HUES6 (cell line): ENCODE measurements at regions not wholly inside any gene's neighbourhood (a gene's known extent, or its start where the extent isn't known, plus 50 kb on each side); places are given as distances from the start of the nearest gene placed in this dataset.
A peak's percentile ranks its signal among the peaks of the same experiment; 100 is the strongest.

Experiments
- H3K27ac ChIP-seq: 2 replicates; pipeline ENCODE4 v1.7.0; 2013; ENCODE audit warnings: low read depth, mild to moderate bottlenecking, low read length, inconsistent platforms
- H3K27me3 ChIP-seq: 2 replicates; pipeline ENCODE4 v1.6.1; 2013; ENCODE audit warnings: low read length; ENCODE audit not compliant: control insufficient read depth, insufficient read depth
- H3K36me3 ChIP-seq: 2 replicates; pipeline ENCODE4 v1.6.1; 2013; ENCODE audit warnings: low read length; ENCODE audit not compliant: control insufficient read depth, insufficient read depth
- H3K4me1 ChIP-seq: 2 replicates; pipeline ENCODE4 v1.6.1; 2013; ENCODE audit warnings: low read length; ENCODE audit not compliant: control insufficient read depth, insufficient read depth
- H3K4me3 ChIP-seq: 2 replicates; pipeline ENCODE4 v1.5.1; 2013; ENCODE audit warnings: low read depth, low read length
- H3K9ac ChIP-seq: one replicate; pipeline ENCODE4 v1.6.1; 2013; ENCODE audit warnings: mild to moderate bottlenecking, low read length
- H3K9me3 ChIP-seq: 2 replicates; pipeline ENCODE4 v1.6.1; 2013; ENCODE audit warnings: low read depth, low read length; ENCODE audit not compliant: control insufficient read depth, insufficient read depth

- Histone ChIP-seq H3K36me3 (no peaks in the 10 kb centered on the region), H3K9me3 (peaks cover 5% of the 10 kb centered on the region; the same call in 1 of the 2 replicates), H3K27ac (no peak overlapping the region), H3K27me3 (peaks cover 92% of the 10 kb centered on the region), H3K4me1 (peaks cover 29% of the 10 kb centered on the region), H3K9ac (no peak overlapping the region), H3K4me3 (no peak overlapping the region)
Observed at GRCh38 chr6:41404182-41404845, 68.9 kb downstream of the NCR2 start.

GRCh38 chr6:41405941-41406727 lies 70.7 kb downstream of the NCR2 start:
- peaks cover 5% of the 10 kb centered on the region; the same call in 1 of the 2 replicates for H3K9me3 ChIP-seq
- peak overlapping the region; percentile 46 for H3K4me3 ChIP-seq
- no peak overlapping the region for H3K27ac ChIP-seq
- H3K36me3 ChIP-seq: no peaks in the 10 kb centered on the region
- H3K27me3 ChIP-seq: peaks cover 100% of the 10 kb centered on the region
- H3K9ac ChIP-seq: no peak overlapping the region
- peaks cover 31% of the 10 kb centered on the region for H3K4me1 ChIP-seq

- Histone ChIP-seq H3K27me3 (peaks cover 100% of the 10 kb centered on the region), H3K9me3 (peaks cover 5% of the 10 kb centered on the region; the same call in 1 of the 2 replicates), H3K4me1 (peaks cover 31% of the 10 kb centered on the region), H3K27ac (no peak overlapping the region), H3K4me3 (peak overlapping the region; percentile 46), H3K36me3 (no peaks in the 10 kb centered on the region), H3K9ac (peak overlapping the region; percentile 39)
Observed at GRCh38 chr6:41406728-41407489, 71.5 kb downstream of the NCR2 start.

GRCh38 chr6:41408576-41408975 lies 73.2 kb downstream of the NCR2 start:
- H3K27me3 ChIP-seq: peaks cover 100% of the 10 kb centered on the region
- peak overlapping the region; percentile 19 for H3K9ac ChIP-seq
- no peak overlapping the region for H3K27ac ChIP-seq
- peaks cover 35% of the 10 kb centered on the region for H3K4me1 ChIP-seq
- H3K4me3 ChIP-seq: peak overlapping the region; percentile 38
- H3K9me3 ChIP-seq: peaks cover 5% of the 10 kb centered on the region; the same call in 1 of the 2 replicates
- no peaks in the 10 kb centered on the region for H3K36me3 ChIP-seq

GRCh38 chr6:41408982-41409381 lies 73.6 kb downstream of the NCR2 start:
- Histone ChIP-seq H3K4me1 (peaks cover 35% of the 10 kb centered on the region), H3K27ac (no peak overlapping the region), H3K27me3 (peaks cover 100% of the 10 kb centered on the region), H3K9me3 (peaks cover 5% of the 10 kb centered on the region; the same call in 1 of the 2 replicates), H3K36me3 (no peaks in the 10 kb centered on the region), H3K9ac (peak overlapping the region; percentile 19), H3K4me3 (peak overlapping the region; percentile 38)

GRCh38 chr6:41409489-41409888 lies 74.1 kb downstream of the NCR2 start:
- Histone ChIP-seq H3K27ac (no peak overlapping the region), H3K4me1 (peaks cover 35% of the 10 kb centered on the region), H3K36me3 (no peaks in the 10 kb centered on the region), H3K27me3 (peaks cover 100% of the 10 kb centered on the region), H3K9ac (no peak overlapping the region), H3K4me3 (peak overlapping the region; percentile 38; the same call in 1 of the 2 replicates), H3K9me3 (peaks cover 5% of the 10 kb centered on the region; the same call in 1 of the 2 replicates)

- Histone ChIP-seq H3K4me1 (peaks cover 29% of the 10 kb centered on the region), H3K27me3 (peaks cover 100% of the 10 kb centered on the region), H3K9me3 (no peaks in the 10 kb centered on the region), H3K36me3 (no peaks in the 10 kb centered on the region), H3K4me3 (no peak overlapping the region), H3K27ac (no peak overlapping the region), H3K9ac (no peak overlapping the region)
Observed at GRCh38 chr6:41411961-41412360, 76.6 kb downstream of the NCR2 start.

GRCh38 chr6:41413250-41413649 lies 77.8 kb downstream of the NCR2 start:
- H3K27ac ChIP-seq: no peak overlapping the region
- no peak overlapping the region for H3K4me3 ChIP-seq
- no peak overlapping the region for H3K9ac ChIP-seq
- H3K4me1 ChIP-seq: peaks cover 16% of the 10 kb centered on the region
- no peaks in the 10 kb centered on the region for H3K9me3 ChIP-seq
- peaks cover 100% of the 10 kb centered on the region for H3K27me3 ChIP-seq
- no peaks in the 10 kb centered on the region for H3K36me3 ChIP-seq

GRCh38 chr6:41416501-41416837 lies 81.1 kb downstream of the NCR2 start:
- Histone ChIP-seq H3K36me3 (no peaks in the 10 kb centered on the region), H3K4me3 (no peak overlapping the region), H3K9me3 (peaks cover 6% of the 10 kb centered on the region), H3K27ac (no peak overlapping the region), H3K9ac (no peak overlapping the region), H3K27me3 (peaks cover 97% of the 10 kb centered on the region), H3K4me1 (peaks cover 3% of the 10 kb centered on the region; the same call in 1 of the 2 replicates)

GRCh38 chr6:41418741-41419140 lies 83.3 kb downstream of the NCR2 start:
- H3K36me3 ChIP-seq: no peaks in the 10 kb centered on the region
- H3K27me3 ChIP-seq: peaks cover 97% of the 10 kb centered on the region
- peaks cover 6% of the 10 kb centered on the region for H3K9me3 ChIP-seq
- no peak overlapping the region for H3K27ac ChIP-seq
- no peaks in the 10 kb centered on the region for H3K4me1 ChIP-seq
- H3K9ac ChIP-seq: no peak overlapping the region
- H3K4me3 ChIP-seq: no peak overlapping the region
